Erythroblast (primary cell): ENCODE measurements at regions not wholly inside any gene's neighbourhood (a gene's known extent, or its start where the extent isn't known, plus 50 kb on each side); places are given as distances from the start of the nearest gene placed in this dataset.

Source experiments
- GATA1 ChIP-seq: IDR thresholded peaks from 2 replicates; pipeline ENCODE4 v1.6.1; 2011; ENCODE audit warnings: low read depth, mild to moderate bottlenecking, control low read depth, low read length, moderate library complexity
- POLR2A ChIP-seq: IDR thresholded peaks from 2 replicates; pipeline ENCODE4 v1.6.1; 2011; ENCODE audit warnings: mild to moderate bottlenecking, low read length

- no peak for TF ChIP-seq POLR2A
- no peak for TF ChIP-seq GATA1
Measured at GRCh38 chr6:22083119-22083518, 213.7 kb downstream of the PRL start.
